ENCODE measurements at regions not wholly inside any gene's neighbourhood (a gene's known extent, or its start where the extent isn't known, plus 50 kb on each side); places are given as distances from the start of the nearest gene placed in this dataset.

GRCh38 chr4:43374216-43374751 is 481.8 kb downstream of the GRXCR1 start:
- no peak for DNase-seq (ENCODE audit: low spot score in 2 of 2)
- Histone ChIP-seq H3K4me3 (no peak overlapping the region), H3K9me3 (no peaks in the 10 kb centered on the region), H3K4me1 (no peaks in the 10 kb centered on the region), H3K27me3 (ENCODE audit: low read depth) (no peaks in the 10 kb centered on the region), H3K36me3 (replicated peaks) (no peaks in the 10 kb centered on the region)
- in situ Hi-C loops (cut with MboI; ENCODE audit: low sequenced_read_pairs): no loop called here

- Histone ChIP-seq H3K27me3 (ENCODE audit: low read depth) (no peaks in the 10 kb centered on the region), H3K36me3 (replicated peaks) (no peaks in the 10 kb centered on the region), H3K4me1 (no peaks in the 10 kb centered on the region), H3K4me3 (no peak overlapping the region), H3K9me3 (no peaks in the 10 kb centered on the region)
- DNase-seq (ENCODE audit: low spot score in 2 of 2): no peak
- in situ Hi-C loops (cut with MboI; ENCODE audit: low sequenced_read_pairs): no loop called here
Measured at GRCh38 chr4:43379016-43379415, 486.5 kb downstream of the GRXCR1 start.

GRCh38 chr4:43380093-43380492 is 487.6 kb downstream of the GRXCR1 start:
- in situ Hi-C loops (cut with MboI; ENCODE audit: low sequenced_read_pairs): no loop called here
- H3K4me3 ChIP-seq: no peak overlapping the region
- no peaks in the 10 kb centered on the region for H3K27me3 ChIP-seq (ENCODE audit: low read depth)
- DNase-seq (ENCODE audit: low spot score in 2 of 2): peak in 1 of 2 experiments; percentile 7
- H3K36me3 ChIP-seq (replicated peaks): no peaks in the 10 kb centered on the region
- H3K4me1 ChIP-seq: no peaks in the 10 kb centered on the region
- no peaks in the 10 kb centered on the region for H3K9me3 ChIP-seq

- Histone ChIP-seq H3K4me3 (no peak overlapping the region), H3K9me3 (no peaks in the 10 kb centered on the region), H3K4me1 (no peaks in the 10 kb centered on the region), H3K36me3 (replicated peaks) (no peaks in the 10 kb centered on the region), H3K27me3 (ENCODE audit: low read depth) (no peaks in the 10 kb centered on the region)
- DNase-seq (ENCODE audit: low spot score in 2 of 2): no peak
- in situ Hi-C loops (cut with MboI; ENCODE audit: low sequenced_read_pairs): no loop called here
Measured at GRCh38 chr4:43391069-43391468, 498.6 kb downstream of the GRXCR1 start.

- Histone ChIP-seq H3K4me3 (no peak overlapping the region), H3K36me3 (replicated peaks) (no peaks in the 10 kb centered on the region), H3K9me3 (no peaks in the 10 kb centered on the region), H3K4me1 (no peaks in the 10 kb centered on the region), H3K27me3 (ENCODE audit: low read depth) (no peaks in the 10 kb centered on the region)
- DNase-seq (ENCODE audit: low spot score in 2 of 2): no peak
- in situ Hi-C loops (cut with MboI; ENCODE audit: low sequenced_read_pairs): no loop called here
Measured at GRCh38 chr4:43394976-43395375, 502.5 kb downstream of the GRXCR1 start.

- H3K4me3 ChIP-seq: no peak overlapping the region
- no peaks in the 10 kb centered on the region for H3K27me3 ChIP-seq (ENCODE audit: low read depth)
- H3K9me3 ChIP-seq: no peaks in the 10 kb centered on the region
- in situ Hi-C loops (cut with MboI; ENCODE audit: low sequenced_read_pairs): no loop called here
- no peak for DNase-seq (ENCODE audit: low spot score in 2 of 2)
- no peaks in the 10 kb centered on the region for H3K36me3 ChIP-seq (replicated peaks)
- no peaks in the 10 kb centered on the region for H3K4me1 ChIP-seq
Measured at GRCh38 chr4:43399726-43400125, 507.2 kb downstream of the GRXCR1 start.

- no peaks in the 10 kb centered on the region for H3K4me1 ChIP-seq
- in situ Hi-C loops (cut with MboI; ENCODE audit: low sequenced_read_pairs): no loop called here
- no peaks in the 10 kb centered on the region for H3K27me3 ChIP-seq (ENCODE audit: low read depth)
- H3K9me3 ChIP-seq: no peaks in the 10 kb centered on the region
- no peaks in the 10 kb centered on the region for H3K36me3 ChIP-seq (replicated peaks)
- no peak for DNase-seq (ENCODE audit: low spot score in 2 of 2)
- no peak overlapping the region for H3K4me3 ChIP-seq
Measured at GRCh38 chr4:43402393-43402792, 509.9 kb downstream of the GRXCR1 start.

GRCh38 chr4:43410636-43411035 is 518.1 kb downstream of the GRXCR1 start:
- Histone ChIP-seq H3K4me1 (no peaks in the 10 kb centered on the region), H3K36me3 (replicated peaks) (no peaks in the 10 kb centered on the region), H3K27me3 (ENCODE audit: low read depth) (no peaks in the 10 kb centered on the region), H3K4me3 (no peak overlapping the region), H3K9me3 (no peaks in the 10 kb centered on the region)
- no peak for DNase-seq (ENCODE audit: low spot score in 2 of 2)
- in situ Hi-C loops (cut with MboI; ENCODE audit: low sequenced_read_pairs): no loop called here

- in situ Hi-C loops (cut with MboI; ENCODE audit: low sequenced_read_pairs): no loop called here
- no peak for DNase-seq (ENCODE audit: low spot score in 2 of 2)
- no peaks in the 10 kb centered on the region for H3K9me3 ChIP-seq
- H3K4me3 ChIP-seq: no peak overlapping the region
- H3K36me3 ChIP-seq (replicated peaks): no peaks in the 10 kb centered on the region
- no peaks in the 10 kb centered on the region for H3K27me3 ChIP-seq (ENCODE audit: low read depth)
- no peaks in the 10 kb centered on the region for H3K4me1 ChIP-seq
Measured at GRCh38 chr4:43411226-43411625, 518.7 kb downstream of the GRXCR1 start.

- Histone ChIP-seq H3K4me1 (no peaks in the 10 kb centered on the region), H3K36me3 (replicated peaks) (no peaks in the 10 kb centered on the region), H3K27me3 (ENCODE audit: low read depth) (no peaks in the 10 kb centered on the region), H3K9me3 (no peaks in the 10 kb centered on the region), H3K4me3 (no peak overlapping the region)
- no peak for DNase-seq (ENCODE audit: low spot score in 2 of 2)
- in situ Hi-C loops (cut with MboI; ENCODE audit: low sequenced_read_pairs): no loop called here
Measured at GRCh38 chr4:43423276-43423675, 530.8 kb downstream of the GRXCR1 start.

GRCh38 chr4:43425206-43425605 is 532.7 kb downstream of the GRXCR1 start:
- in situ Hi-C loops (cut with MboI; ENCODE audit: low sequenced_read_pairs): no loop called here
- H3K9me3 ChIP-seq: no peaks in the 10 kb centered on the region
- DNase-seq (ENCODE audit: low spot score in 2 of 2): no peak
- no peaks in the 10 kb centered on the region for H3K4me1 ChIP-seq
- H3K36me3 ChIP-seq (replicated peaks): no peaks in the 10 kb centered on the region
- no peak overlapping the region for H3K4me3 ChIP-seq
- H3K27me3 ChIP-seq (ENCODE audit: low read depth): no peaks in the 10 kb centered on the region

GRCh38 chr4:43435291-43435690 is 542.8 kb downstream of the GRXCR1 start:
- H3K4me3 ChIP-seq: no peak overlapping the region
- in situ Hi-C loops (cut with MboI; ENCODE audit: low sequenced_read_pairs): no loop called here
- H3K4me1 ChIP-seq: no peaks in the 10 kb centered on the region
- DNase-seq (ENCODE audit: low spot score in 2 of 2): no peak
- H3K27me3 ChIP-seq (ENCODE audit: low read depth): no peaks in the 10 kb centered on the region
- H3K36me3 ChIP-seq (replicated peaks): no peaks in the 10 kb centered on the region
- H3K9me3 ChIP-seq: no peaks in the 10 kb centered on the region

- in situ Hi-C loops (cut with MboI; ENCODE audit: low sequenced_read_pairs): no loop called here
- Histone ChIP-seq H3K36me3 (replicated peaks) (no peaks in the 10 kb centered on the region), H3K4me3 (no peak overlapping the region), H3K27me3 (ENCODE audit: low read depth) (no peaks in the 10 kb centered on the region), H3K4me1 (no peaks in the 10 kb centered on the region), H3K9me3 (no peaks in the 10 kb centered on the region)
- DNase-seq (ENCODE audit: low spot score in 2 of 2): no peak
Measured at GRCh38 chr4:43452948-43453347, 560.4 kb downstream of the GRXCR1 start.

GRCh38 chr4:43456383-43456782 is 563.9 kb downstream of the GRXCR1 start:
- H3K27me3 ChIP-seq (ENCODE audit: low read depth): no peaks in the 10 kb centered on the region
- no peak for DNase-seq (ENCODE audit: low spot score in 2 of 2)
- H3K9me3 ChIP-seq: no peaks in the 10 kb centered on the region
- no peaks in the 10 kb centered on the region for H3K36me3 ChIP-seq (replicated peaks)
- H3K4me3 ChIP-seq: no peak overlapping the region
- in situ Hi-C loops (cut with MboI; ENCODE audit: low sequenced_read_pairs): no loop called here
- no peaks in the 10 kb centered on the region for H3K4me1 ChIP-seq

GRCh38 chr4:43457866-43458265 is 565.4 kb downstream of the GRXCR1 start:
- Histone ChIP-seq H3K4me1 (no peaks in the 10 kb centered on the region), H3K36me3 (replicated peaks) (no peaks in the 10 kb centered on the region), H3K9me3 (no peaks in the 10 kb centered on the region), H3K27me3 (ENCODE audit: low read depth) (no peaks in the 10 kb centered on the region), H3K4me3 (no peak overlapping the region)
- DNase-seq (ENCODE audit: low spot score in 2 of 2): no peak
- in situ Hi-C loops (cut with MboI; ENCODE audit: low sequenced_read_pairs): no loop called here

Measured in HAP-1 (cell line).